A549 (cell line): ENCODE measurements at regions not wholly inside any gene's neighbourhood (a gene's known extent, or its start where the extent isn't known, plus 50 kb on each side); places are given as distances from the start of the nearest gene placed in this dataset.
A peak's percentile ranks its signal among the peaks of the same experiment; 100 is the strongest.

ENCODE experiments used
- ATAC-seq, 2 experiments: fragments of 200-7000 bp in 1 of 2; fragments of >200 bp in 1 of 2; cut with Nextera tagmentation in 1 of 2; cut with Tn5 transposase in 1 of 2; 3 replicates each; pipeline versions ENCODE4 v1.8.0 to v1.9.1; 2018 to 2020; ENCODE audit warnings: mild to moderate bottlenecking in 1 of 2, moderate library complexity in 1 of 2
- CTCF ChIA-PET: fragments of 300-600 bp; sonication (Branson Sonifier 250); formaldehyde crosslinking; extraction: SDS; loops from one replicate; lab custom pipeline; 2021; ENCODE audit warnings: antibody characterized with exemption, inconsistent platforms; lab: Yijun Ruan, JAX
- POLR2A ChIA-PET: fragments of 350-600 bp; formaldehyde crosslinking; extraction: SDS; loops from one replicate; lab custom pipeline; 2021; ENCODE audit warnings: antibody characterized with exemption, inconsistent platforms; lab: Yijun Ruan, JAX
- DNase-seq, 2 experiments: peaks; one replicate each; pipeline versions ENCODE4 v3.0.0 to v3.0.0-alpha.2; 2011 to 2016; ENCODE audit warnings: low read depth in 1 of 2, low spot score in 1 of 2
- FAIRE-seq: peaks from 2 replicates; lab custom pipeline; 2011; peaks lifted over from hg19 to GRCh38; lab: Jason Lieb, UNC
- H3K27ac ChIP-seq, 2 experiments: fragments of >200 bp; sonication (Bioruptor Twin); formaldehyde crosslinking; 3 replicates each; pipeline ENCODE4 v1.5.1; 2016 to 2017
- H3K4me1 ChIP-seq: fragments of >200 bp; sonication (Bioruptor Twin); formaldehyde crosslinking; 3 replicates; pipeline ENCODE4 v1.6.1; 2016
- H3K4me2 ChIP-seq: fragments of >200 bp; sonication (Bioruptor Twin); formaldehyde crosslinking; 3 replicates; pipeline ENCODE4 v1.6.1; 2016
- H3K4me3 ChIP-seq: fragments of >200 bp; sonication (Bioruptor Twin); formaldehyde crosslinking; 3 replicates; pipeline ENCODE4 v1.5.1; 2016
- H3K9me3 ChIP-seq: fragments of >200 bp; sonication (Bioruptor Twin); formaldehyde crosslinking; 3 replicates; pipeline ENCODE4 v1.6.1; 2016
- BCL3 ChIP-seq: fragments of >200 bp; sonication (Bioruptor Twin); formaldehyde crosslinking; IDR thresholded peaks from 3 replicates; pipeline ENCODE4 v1.6.1; 2016
- CHD2 ChIP-seq: fragments of 150-350 bp; IDR thresholded peaks from 2 replicates; pipeline ENCODE4 v1.6.1; 2014; ENCODE audit warnings: low read length; ENCODE audit not compliant: partially characterized antibody
- CHD4 ChIP-seq: fragments of 200-600 bp; sonication (generic); IDR thresholded peaks from 2 replicates; pipeline ENCODE4 v1.6.1; 2016; ENCODE audit warnings: antibody characterized with exemption, mild to moderate bottlenecking, borderline replicate concordance
- E2F6 ChIP-seq: IDR thresholded peaks from 2 replicates; pipeline ENCODE4 v1.6.1; 2012; ENCODE audit warnings: low read depth, borderline replicate concordance
- ELK1 ChIP-seq: fragments of 150-350 bp; IDR thresholded peaks from 2 replicates; pipeline ENCODE4 v1.6.1; 2014; ENCODE audit warnings: low read depth, mild to moderate bottlenecking, low read length
- EP300 ChIP-seq, 2 experiments: fragments of >200 bp; sonication (Bioruptor Twin); formaldehyde crosslinking; IDR thresholded peaks; 2 replicates in 1 of 2; 3 replicates in 1 of 2; pipeline ENCODE4 v1.6.1; 2016 to 2017
- FOSB ChIP-seq: fragments of 250-450 bp; sonication (Bioruptor Pico); IDR thresholded peaks from 2 replicates; pipeline ENCODE4 v1.5.0; 2020; ENCODE audit warnings: mild to moderate bottlenecking, moderate library complexity
- FOXS1 ChIP-seq: fragments of 250-450 bp; sonication (Bioruptor Pico); IDR thresholded peaks from 2 replicates; pipeline ENCODE4 v1.5.0; 2020; ENCODE audit warnings: mild to moderate bottlenecking, moderate library complexity
- JUN ChIP-seq, 2 experiments: fragments of >200 bp; sonication (Bioruptor Twin); formaldehyde crosslinking; IDR thresholded peaks; 2 replicates in 1 of 2; 3 replicates in 1 of 2; pipeline ENCODE4 v1.6.1; 2016 to 2017
- JUNB ChIP-seq: fragments of >200 bp; sonication (Bioruptor Twin); formaldehyde crosslinking; IDR thresholded peaks from 2 replicates; pipeline ENCODE4 v1.6.1; 2016
- MAFK ChIP-seq: fragments of 450-650 bp; IDR thresholded peaks from 2 replicates; pipeline ENCODE4 v1.6.1; 2014; ENCODE audit not compliant: partially characterized antibody
- MAX ChIP-seq: IDR thresholded peaks from 2 replicates; pipeline ENCODE4 v1.6.1; 2012
- MAZ ChIP-seq: fragments of 150-350 bp; IDR thresholded peaks from 2 replicates; pipeline ENCODE4 v1.6.1; 2014; ENCODE audit warnings: antibody characterized with exemption, low read depth, low read length, borderline replicate concordance
- NFE2L2 ChIP-seq: fragments of 150-350 bp; conservative IDR thresholded peaks from 2 replicates; pipeline ENCODE4 v1.6.1; 2014; ENCODE audit warnings: low read length
- NPAS2 ChIP-seq: fragments of 250-450 bp; sonication (Bioruptor Pico); IDR thresholded peaks from 2 replicates; pipeline ENCODE4 v1.8.0; 2022; ENCODE audit warnings: mild to moderate bottlenecking, moderate library complexity, borderline replicate concordance
- PBX3 ChIP-seq: IDR thresholded peaks from 2 replicates; pipeline ENCODE4 v1.6.1; 2012
- RAD21 ChIP-seq, 2 experiments: fragments of >200 bp in 1 of 2; sonication (Bioruptor Twin) in 1 of 2; formaldehyde crosslinking in 1 of 2; IDR thresholded peaks in 1 of 2; conservative IDR thresholded peaks in 1 of 2; 2 replicates in 1 of 2; 3 replicates in 1 of 2; pipeline ENCODE4 v1.6.1; 2012 to 2018; ENCODE audit warnings: inconsistent platforms in 1 of 2
- RCOR1 ChIP-seq: fragments of 150-350 bp; IDR thresholded peaks from 2 replicates; pipeline ENCODE4 v1.6.1; 2014; ENCODE audit warnings: antibody characterized with exemption, low read length, low read depth
- RNF2 ChIP-seq: fragments of 200-600 bp; sonication (generic); IDR thresholded peaks from 2 replicates; pipeline ENCODE4 v1.6.1; 2016; ENCODE audit warnings: low read depth, mild to moderate bottlenecking, antibody characterized with exemption, moderate library complexity, borderline replicate concordance
- USF2 ChIP-seq: fragments of 450-650 bp; IDR thresholded peaks from 2 replicates; pipeline ENCODE4 v1.6.1; 2014; ENCODE audit warnings: antibody characterized with exemption
- ZSCAN20 ChIP-seq: fragments of 250-450 bp; sonication (Bioruptor Pico); IDR thresholded peaks from 2 replicates; pipeline ENCODE4 v1.8.0; 2022; ENCODE audit warnings: mild to moderate bottlenecking, moderate library complexity
- WGBS: methylation state at CpG from one replicate; pipeline ENCODE4 v1.1.6; 2017; ENCODE audit errors: missing lambda C conversion rate; 5-methylcytosine and 5-hydroxymethylcytosine counted together
- TF ChIP-seq, protein P1 (sequence below): fragments of 250-450 bp; sonication (Bioruptor Pico); IDR thresholded peaks from 2 replicates; pipeline ENCODE4 v1.5.0; 2021; ENCODE audit warnings: mild to moderate bottlenecking, moderate library complexity, borderline replicate concordance

- TF ChIP-seq FOXS1 (CRISPR knock-in tag) (no peak), RNF2 (no peak), JUN (IDR thresholded peaks at IDR 0.05) (no peak), RAD21 (conservative IDR thresholded peaks at IDR 0.05 in 1 of 2, IDR thresholded peaks at IDR 0.05 in 1 of 2) (no peak), PBX3 (no peak), BCL3 (no peak), E2F6 (no peak), JUNB (no peak), RCOR1 (no peak), MAZ (no peak), EP300 (IDR thresholded peaks at IDR 0.05) (no peak), CHD4 (no peak), FOSB (CRISPR knock-in tag) (no peak), MAX (no peak), ZSCAN20 (CRISPR knock-in tag) (no peak), CHD2 (no peak), NPAS2 (CRISPR knock-in tag) (no peak)
- TF ChIP-seq, protein P1, sequence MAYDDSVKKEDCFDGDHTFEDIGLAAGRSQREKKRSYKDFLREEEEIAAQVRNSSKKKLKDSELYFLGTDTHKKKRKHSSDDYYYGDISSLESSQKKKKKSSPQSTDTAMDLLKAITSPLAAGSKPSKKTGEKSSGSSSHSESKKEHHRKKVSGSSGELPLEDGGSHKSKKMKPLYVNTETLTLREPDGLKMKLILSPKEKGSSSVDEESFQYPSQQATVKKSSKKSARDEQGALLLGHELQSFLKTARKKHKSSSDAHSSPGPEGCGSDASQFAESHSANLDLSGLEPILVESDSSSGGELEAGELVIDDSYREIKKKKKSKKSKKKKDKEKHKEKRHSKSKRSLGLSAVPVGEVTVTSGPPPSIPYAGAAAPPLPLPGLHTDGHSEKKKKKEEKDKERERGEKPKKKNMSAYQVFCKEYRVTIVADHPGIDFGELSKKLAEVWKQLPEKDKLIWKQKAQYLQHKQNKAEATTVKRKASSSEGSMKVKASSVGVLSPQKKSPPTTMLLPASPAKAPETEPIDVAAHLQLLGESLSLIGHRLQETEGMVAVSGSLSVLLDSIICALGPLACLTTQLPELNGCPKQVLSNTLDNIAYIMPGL (CRISPR knock-in tag), result no peak
- ATAC-seq (peak in 1 of 2 experiments; percentile 29; a peak in 3 of 6 replicates), FAIRE-seq (no peak), DNase-seq (no peak)
- WGBS, result 3% methylated on average over 9 of the region's 9 CpGs
- Histone ChIP-seq H3K4me1 (no peaks in the 10 kb centered on the region), H3K27ac (no peak overlapping the region), H3K4me3 (no peak overlapping the region), H3K4me2 (no peak overlapping the region), H3K9me3 (no peaks in the 10 kb centered on the region)
- ChIA-PET CTCF (interaction anchor here (0.6 to 2.0 kb wide), 5 partner anchors 8 to 194 kb away, joined by 3 to 7 read pairs (median 4); no protein-coding TSS in a partner anchor), POLR2A (no interaction called here)
Observed at GRCh38 chr15:59862191-59863155, 141.6 kb upstream of the FOXB1 start.

GRCh38 chr15:59847968-59848367 is 156.1 kb upstream of the FOXB1 start:
- whole genome bisulfite sequencing, result 44% methylated on average over 3 of the region's 3 CpGs
- Histone ChIP-seq H3K4me1 (no peaks in the 10 kb centered on the region), H3K27ac (no peak overlapping the region), H3K4me2 (no peak overlapping the region), H3K4me3 (no peak overlapping the region), H3K9me3 (no peaks in the 10 kb centered on the region)
- ChIA-PET CTCF (interaction anchor here (0.6 kb wide), 5 partner anchors 27 to 1913 kb away, joined by 3 to 4 read pairs (median 4); no protein-coding TSS in a partner anchor), POLR2A (no interaction called here)
- ATAC-seq (no peak), DNase-seq (no peak), FAIRE-seq (no peak)
- TF ChIP-seq ELK1 (no peak), MAFK (peak; percentile 98), NFE2L2 (no peak), USF2 (no peak), FOXS1 (CRISPR knock-in tag) (no peak)
